HPDE6-E6E7 (cell line): ENCODE measurements at regions not wholly inside any gene's neighbourhood (a gene's known extent, or its start where the extent isn't known, plus 50 kb on each side); places are given as distances from the start of the nearest gene placed in this dataset.
"Not testable (repeated sequence)": the region's sequence is repeated elsewhere in the genome, so short reads cannot be mapped to it uniquely, and the experiment has no call there.

ENCODE experiments used
- DNase-seq: peaks from one replicate; pipeline ENCODE4 v3.0.0; 2011; ENCODE audit warnings: missing footprints; ENCODE audit errors: extremely low spot score

- DNase-seq = no peak
Measured at GRCh38 chr9:115301581-115301980, 183.6 kb upstream of the TNC start.

GRCh38 chr9:115305543-115305942 is 187.6 kb upstream of the TNC start:
- DNase-seq = no peak

GRCh38 chr9:115306865-115307264 is 188.9 kb upstream of the TNC start:
- DNase-seq = no peak

GRCh38 chr9:115313545-115313944 is 195.6 kb upstream of the TNC start:
- DNase-seq = no peak

- no peak for DNase-seq
Measured at GRCh38 chr9:115326461-115326860, 208.5 kb upstream of the TNC start.

GRCh38 chr9:115327436-115328122 is 209.6 kb upstream of the TNC start:
- DNase-seq = no peak

GRCh38 chr9:115328228-115328627 is 210.3 kb upstream of the TNC start:
- no peak for DNase-seq

GRCh38 chr9:115328677-115329076 is 210.7 kb upstream of the TNC start:
- no peak for DNase-seq

GRCh38 chr9:115333277-115334070 is 215.5 kb upstream of the TNC start:
- DNase-seq = no peak

GRCh38 chr9:115335439-115335838 is 217.5 kb upstream of the TNC start:
- no peak for DNase-seq

- no peak for DNase-seq
Measured at GRCh38 chr9:115340314-115340713, 222.4 kb upstream of the TNC start.

GRCh38 chr9:115341426-115341825 is 223.5 kb upstream of the TNC start:
- no peak for DNase-seq

- DNase-seq = not testable (repeated sequence)
Measured at GRCh38 chr9:115347776-115348175, 229.8 kb upstream of the TNC start.

GRCh38 chr9:115348936-115349335 is 231.0 kb upstream of the TNC start:
- DNase-seq = not testable (repeated sequence)

GRCh38 chr9:115349542-115349941 is 231.6 kb upstream of the TNC start:
- DNase-seq = no peak

GRCh38 chr9:115350548-115350947 is 232.6 kb upstream of the TNC start:
- no peak for DNase-seq

- DNase-seq = no peak
Measured at GRCh38 chr9:115353681-115354080, 235.7 kb upstream of the TNC start.

- no peak for DNase-seq
Measured at GRCh38 chr9:115357821-115358220, 239.9 kb upstream of the TNC start.

GRCh38 chr9:115359017-115359780 is 241.2 kb upstream of the TNC start:
- DNase-seq = no peak

- no peak for DNase-seq
Measured at GRCh38 chr9:115360122-115360521, 242.2 kb upstream of the TNC start.

- no peak for DNase-seq
Measured at GRCh38 chr9:115362101-115362500, 244.1 kb upstream of the TNC start.

- no peak for DNase-seq
Measured at GRCh38 chr9:115362640-115363039, 244.7 kb upstream of the TNC start.

GRCh38 chr9:115364991-115365390 is 247.0 kb upstream of the TNC start:
- DNase-seq = no peak
